H4 (cell line): ENCODE measurements at regions not wholly inside any gene's neighbourhood (a gene's known extent, or its start where the extent isn't known, plus 50 kb on each side); places are given as distances from the start of the nearest gene placed in this dataset.
"Not testable (repeated sequence)": the region's sequence is repeated elsewhere in the genome, so short reads cannot be mapped to it uniquely, and the experiment has no call there.

Source experiments
- DNase-seq: peaks from one replicate; pipeline ENCODE4 v3.0.0-alpha.2; 2015; ENCODE audit warnings: low spot score

GRCh38 chr9:1871626-1872419 lies 143.3 kb upstream of the SMARCA2 start:
- no peak for DNase-seq

- no peak for DNase-seq
Observed at GRCh38 chr9:1875251-1875851, 139.8 kb upstream of the SMARCA2 start.

GRCh38 chr9:1875921-1876448 lies 139.2 kb upstream of the SMARCA2 start:
- DNase-seq = no peak

GRCh38 chr9:1876891-1877496 lies 138.2 kb upstream of the SMARCA2 start:
- DNase-seq = no peak

GRCh38 chr9:1877951-1878350 lies 137.2 kb upstream of the SMARCA2 start:
- DNase-seq = no peak

GRCh38 chr9:1878811-1879210 lies 136.3 kb upstream of the SMARCA2 start:
- DNase-seq = no peak

- no peak for DNase-seq
Observed at GRCh38 chr9:1879501-1879900, 135.6 kb upstream of the SMARCA2 start.

- DNase-seq = no peak
Observed at GRCh38 chr9:1880038-1880565, 135.0 kb upstream of the SMARCA2 start.

GRCh38 chr9:1881708-1882295 lies 133.3 kb upstream of the SMARCA2 start:
- DNase-seq = no peak

GRCh38 chr9:1882711-1883403 lies 132.3 kb upstream of the SMARCA2 start:
- no peak for DNase-seq

- DNase-seq = no peak
Observed at GRCh38 chr9:1890201-1890600, 124.9 kb upstream of the SMARCA2 start.

GRCh38 chr9:1890816-1891215 lies 124.3 kb upstream of the SMARCA2 start:
- DNase-seq = no peak

- DNase-seq = not testable (repeated sequence)
Observed at GRCh38 chr9:1903080-1903704, 112.0 kb upstream of the SMARCA2 start.

- DNase-seq = no peak
Observed at GRCh38 chr9:1907465-1907864, 107.7 kb upstream of the SMARCA2 start.

- DNase-seq = no peak
Observed at GRCh38 chr9:1909322-1909721, 105.8 kb upstream of the SMARCA2 start.

- no peak for DNase-seq
Observed at GRCh38 chr9:1910269-1910811, 104.8 kb upstream of the SMARCA2 start.

GRCh38 chr9:1913631-1914330 lies 101.4 kb upstream of the SMARCA2 start:
- DNase-seq = no peak

- DNase-seq = peak; percentile 14
Observed at GRCh38 chr9:1916095-1916494, 99.1 kb upstream of the SMARCA2 start.

GRCh38 chr9:1916655-1917054 lies 98.5 kb upstream of the SMARCA2 start:
- no peak for DNase-seq

- no peak for DNase-seq
Observed at GRCh38 chr9:1917396-1917935, 97.7 kb upstream of the SMARCA2 start.
